ENCODE measurements at regions not wholly inside any gene's neighbourhood (a gene's known extent, or its start where the extent isn't known, plus 50 kb on each side); places are given as distances from the start of the nearest gene placed in this dataset.

DNA sequence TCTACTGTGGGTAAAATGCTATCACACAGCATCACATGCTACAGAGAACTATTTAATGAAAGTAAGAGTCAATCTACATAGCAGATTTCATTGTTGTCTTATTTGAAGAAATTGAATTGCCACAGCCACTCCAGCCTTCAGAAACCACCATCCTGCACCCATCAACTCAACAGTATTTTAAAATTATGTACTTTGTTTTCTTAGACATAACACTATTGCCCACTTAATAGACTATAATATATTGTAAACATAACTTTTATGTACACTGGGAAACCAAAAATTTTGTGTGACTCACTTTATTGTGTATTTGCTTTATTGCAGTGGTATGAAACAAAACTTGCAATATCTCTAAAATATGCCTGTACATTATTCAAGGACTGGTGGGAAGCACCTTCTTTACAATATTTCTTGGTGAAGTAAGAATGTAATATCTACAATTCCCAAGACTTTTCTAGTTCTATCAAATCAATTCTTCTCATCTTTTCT, 133.0 kb downstream of the DUSP10 start:
- Histone ChIP-seq H3K9me3 (no peaks in the 10 kb centered on the region), H3K27me3 (no peaks in the 10 kb centered on the region), H3K27ac (no peak overlapping the region), H3K36me3 (no peaks in the 10 kb centered on the region), H3K4me1 (peaks cover 0 to 6% (median 1%) of the 10 kb centered on the region in 4 donors), H3K4me3 (no peak overlapping the region)
- no peak for ATAC-seq (ENCODE audit: low FRiP score in 2 of 2)
- DNase-seq = no peak
- TF ChIP-seq POLR2A (IDR thresholded peaks at IDR 0.05) = no peak
- no peak for TF ChIP-seq EP300 (IDR thresholded peaks at IDR 0.05)
- no peak for TF ChIP-seq POLR2AphosphoS5 (IDR thresholded peaks at IDR 0.05)
- TF ChIP-seq, protein P1, sequence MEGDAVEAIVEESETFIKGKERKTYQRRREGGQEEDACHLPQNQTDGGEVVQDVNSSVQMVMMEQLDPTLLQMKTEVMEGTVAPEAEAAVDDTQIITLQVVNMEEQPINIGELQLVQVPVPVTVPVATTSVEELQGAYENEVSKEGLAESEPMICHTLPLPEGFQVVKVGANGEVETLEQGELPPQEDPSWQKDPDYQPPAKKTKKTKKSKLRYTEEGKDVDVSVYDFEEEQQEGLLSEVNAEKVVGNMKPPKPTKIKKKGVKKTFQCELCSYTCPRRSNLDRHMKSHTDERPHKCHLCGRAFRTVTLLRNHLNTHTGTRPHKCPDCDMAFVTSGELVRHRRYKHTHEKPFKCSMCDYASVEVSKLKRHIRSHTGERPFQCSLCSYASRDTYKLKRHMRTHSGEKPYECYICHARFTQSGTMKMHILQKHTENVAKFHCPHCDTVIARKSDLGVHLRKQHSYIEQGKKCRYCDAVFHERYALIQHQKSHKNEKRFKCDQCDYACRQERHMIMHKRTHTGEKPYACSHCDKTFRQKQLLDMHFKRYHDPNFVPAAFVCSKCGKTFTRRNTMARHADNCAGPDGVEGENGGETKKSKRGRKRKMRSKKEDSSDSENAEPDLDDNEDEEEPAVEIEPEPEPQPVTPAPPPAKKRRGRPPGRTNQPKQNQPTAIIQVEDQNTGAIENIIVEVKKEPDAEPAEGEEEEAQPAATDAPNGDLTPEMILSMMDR (IDR thresholded peaks at IDR 0.05) = no peak

DNA sequence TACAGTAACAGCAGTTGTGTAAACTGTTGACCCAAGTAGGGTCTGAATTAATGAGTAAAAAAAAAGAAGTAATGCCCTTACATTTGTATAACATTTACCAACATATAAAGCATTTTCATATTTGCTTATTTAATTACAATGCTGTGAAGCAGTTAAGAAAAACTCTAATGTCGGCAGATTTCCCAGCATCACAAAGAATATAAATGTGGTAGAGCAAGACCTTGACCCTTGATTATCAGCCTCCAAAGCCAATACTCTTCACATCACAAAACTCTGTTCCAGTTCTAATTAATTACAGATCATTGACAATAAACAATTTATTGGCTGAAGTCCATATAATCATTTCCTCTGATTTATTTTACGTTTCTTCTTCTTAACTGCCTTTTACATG, 130.2 kb downstream of the DUSP10 start:
- WGBS, 2 donors = 51% methylated on average over 2 of the region's 2 CpGs
- DNase-seq (no peak), ATAC-seq (ENCODE audit: low FRiP score in 2 of 2) (no peak)
- Histone ChIP-seq H3K9me3 (no peaks in the 10 kb centered on the region), H3K4me1 (peaks cover 0 to 6% (median 1%) of the 10 kb centered on the region in 4 donors), H3K36me3 (no peaks in the 10 kb centered on the region), H3K27ac (peak overlapping the region in 3 of 4 donors; percentile 34 to 56 (median 52)), H3K27me3 (no peaks in the 10 kb centered on the region), H3K4me3 (no peak overlapping the region)
- TF ChIP-seq POLR2A (IDR thresholded peaks at IDR 0.05) = no peak
- TF ChIP-seq, protein P1 (IDR thresholded peaks at IDR 0.05) = no peak
- no peak for TF ChIP-seq EP300 (IDR thresholded peaks at IDR 0.05)
- no peak for TF ChIP-seq POLR2AphosphoS5 (IDR thresholded peaks at IDR 0.05)

DNA sequence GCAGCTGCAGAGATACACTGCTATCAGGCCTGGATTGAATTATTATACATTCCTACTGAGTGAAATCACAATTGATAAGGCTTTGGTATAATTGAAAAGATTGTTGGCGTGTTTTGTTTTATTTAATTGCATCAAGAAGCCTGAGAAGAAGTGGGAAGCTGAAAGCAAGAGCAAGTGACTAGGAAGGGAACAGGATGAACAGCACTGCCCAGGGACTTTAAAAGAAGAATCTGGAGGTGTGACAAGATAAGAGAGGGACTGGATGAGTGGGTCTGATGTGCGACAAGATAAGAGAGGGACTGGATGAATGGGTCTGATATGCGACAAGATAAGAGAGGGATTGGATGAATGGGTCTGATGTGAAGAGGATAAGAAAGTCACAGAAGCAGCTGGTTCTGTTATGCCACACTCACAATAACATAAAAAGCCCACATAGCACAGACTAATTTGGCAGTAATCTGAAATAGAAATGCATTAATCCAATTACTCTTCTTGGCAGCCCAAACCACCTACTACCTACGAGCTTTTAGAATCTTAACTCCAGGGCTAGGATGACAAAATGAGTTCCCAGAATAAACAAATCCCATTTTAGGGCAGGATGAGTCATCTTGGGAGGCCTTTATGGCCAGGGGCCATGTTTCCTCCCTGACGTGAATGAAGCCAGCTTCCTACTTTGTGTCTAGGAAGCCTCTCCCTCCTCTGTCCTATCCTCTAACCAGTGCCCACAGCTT, 129.7 kb downstream of the DUSP10 start:
- Histone ChIP-seq H3K27me3 (no peaks in the 10 kb centered on the region), H3K27ac (peak overlapping the region in 3 of 4 donors; percentile 34 to 56 (median 52)), H3K9me3 (no peaks in the 10 kb centered on the region), H3K4me3 (no peak overlapping the region), H3K36me3 (no peaks in the 10 kb centered on the region), H3K4me1 (peaks cover 0 to 6% (median 1%) of the 10 kb centered on the region in 4 donors)
- peak in 1 of 2 donors; percentile 55 for TF ChIP-seq POLR2AphosphoS5 (IDR thresholded peaks at IDR 0.05)
- TF ChIP-seq, protein P1 (IDR thresholded peaks at IDR 0.05) = no peak
- peak in 1 of 4 donors; percentile 33 for TF ChIP-seq EP300 (IDR thresholded peaks at IDR 0.05)
- TF ChIP-seq POLR2A (IDR thresholded peaks at IDR 0.05) = no peak
- ATAC-seq (ENCODE audit: low FRiP score in 2 of 2) = peak; percentile 57 to 96
- 24 to 35% methylated on average over 5 of the region's 5 CpGs for WGBS, 2 donors
- peak in 1 of 2 donors; percentile 30 for DNase-seq

DNA sequence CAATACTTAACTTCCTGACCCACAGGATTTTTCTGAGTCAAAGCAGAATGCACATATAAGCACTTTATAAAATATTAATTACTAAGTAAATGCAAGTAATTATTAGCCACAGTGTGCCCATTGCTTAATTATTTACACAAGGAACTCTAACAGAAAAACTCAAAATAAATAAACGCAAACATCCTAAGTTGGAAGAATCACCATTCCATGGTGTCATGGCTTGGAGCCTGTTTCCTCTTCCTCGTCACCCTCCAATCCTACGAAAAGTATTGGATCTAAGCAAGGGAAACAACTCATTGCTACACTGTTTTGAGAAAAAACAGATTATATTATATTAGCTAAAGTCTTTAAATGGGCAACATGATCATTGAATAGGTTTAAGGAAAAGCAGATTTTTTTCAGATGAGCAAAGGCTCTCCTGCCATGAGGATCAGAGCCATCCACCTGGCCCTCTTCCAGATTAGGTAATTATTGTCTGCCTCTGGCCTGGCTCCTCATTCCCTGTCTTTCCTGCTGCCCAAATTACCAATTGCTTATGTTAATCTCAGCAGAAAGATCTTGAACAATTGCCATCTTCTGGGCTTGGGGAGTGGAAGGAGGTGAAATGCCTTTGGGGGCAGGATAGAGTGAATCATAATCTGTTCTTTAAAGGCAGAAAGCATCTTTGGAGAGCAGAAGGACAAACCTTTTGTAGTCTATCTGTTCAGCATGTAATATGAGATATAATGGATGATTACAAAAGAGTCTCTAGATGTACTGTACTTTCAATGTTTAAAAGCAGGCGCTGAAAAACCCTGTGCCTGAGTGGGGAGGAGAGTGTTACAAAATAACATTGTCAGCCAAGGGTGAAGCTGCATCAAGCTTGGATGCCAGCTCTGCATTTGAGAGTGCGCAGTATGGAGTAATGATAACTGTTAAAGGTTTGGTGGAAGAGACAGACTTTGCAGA, 121.2 kb downstream of the DUSP10 start:
- Histone ChIP-seq H3K4me3 (no peak overlapping the region), H3K4me1 (no peaks in the 10 kb centered on the region), H3K36me3 (no peaks in the 10 kb centered on the region), H3K9me3 (no peaks in the 10 kb centered on the region), H3K27ac (no peak overlapping the region), H3K27me3 (no peaks in the 10 kb centered on the region)
- ATAC-seq (ENCODE audit: low FRiP score in 2 of 2) (peak in 1 of 2 donors; percentile 43), DNase-seq (no peak)
- TF ChIP-seq POLR2A (IDR thresholded peaks at IDR 0.05) = no peak
- no peak for TF ChIP-seq POLR2AphosphoS5 (IDR thresholded peaks at IDR 0.05)
- TF ChIP-seq, protein P1 (IDR thresholded peaks at IDR 0.05) = no peak
- TF ChIP-seq EP300 (IDR thresholded peaks at IDR 0.05) = no peak
- 76 to 79% methylated on average over 5 of the region's 5 CpGs for WGBS, 2 donors

All from upper lobe of left lung (tissue), 6 donors.